GM08714 (cell line): ENCODE measurements at regions not wholly inside any gene's neighbourhood (a gene's known extent, or its start where the extent isn't known, plus 50 kb on each side); places are given as distances from the start of the nearest gene placed in this dataset.
"Not testable (repeated sequence)": the region's sequence is repeated elsewhere in the genome, so short reads cannot be mapped to it uniquely, and the experiment has no call there.

Source experiments
- H3K4me3 ChIP-seq: fragments of 200-500 bp; sonication (Bioruptor generic); 2 replicates; pipeline ENCODE4 v1.5.1; 2014; ENCODE audit warnings: mild to moderate bottlenecking, low read length, inconsistent platforms
- ZNF274 ChIP-seq: IDR thresholded peaks from 2 replicates; pipeline ENCODE4 v1.6.1; 2012; ENCODE audit warnings: mild to moderate bottlenecking, low read depth, low read length

DNA sequence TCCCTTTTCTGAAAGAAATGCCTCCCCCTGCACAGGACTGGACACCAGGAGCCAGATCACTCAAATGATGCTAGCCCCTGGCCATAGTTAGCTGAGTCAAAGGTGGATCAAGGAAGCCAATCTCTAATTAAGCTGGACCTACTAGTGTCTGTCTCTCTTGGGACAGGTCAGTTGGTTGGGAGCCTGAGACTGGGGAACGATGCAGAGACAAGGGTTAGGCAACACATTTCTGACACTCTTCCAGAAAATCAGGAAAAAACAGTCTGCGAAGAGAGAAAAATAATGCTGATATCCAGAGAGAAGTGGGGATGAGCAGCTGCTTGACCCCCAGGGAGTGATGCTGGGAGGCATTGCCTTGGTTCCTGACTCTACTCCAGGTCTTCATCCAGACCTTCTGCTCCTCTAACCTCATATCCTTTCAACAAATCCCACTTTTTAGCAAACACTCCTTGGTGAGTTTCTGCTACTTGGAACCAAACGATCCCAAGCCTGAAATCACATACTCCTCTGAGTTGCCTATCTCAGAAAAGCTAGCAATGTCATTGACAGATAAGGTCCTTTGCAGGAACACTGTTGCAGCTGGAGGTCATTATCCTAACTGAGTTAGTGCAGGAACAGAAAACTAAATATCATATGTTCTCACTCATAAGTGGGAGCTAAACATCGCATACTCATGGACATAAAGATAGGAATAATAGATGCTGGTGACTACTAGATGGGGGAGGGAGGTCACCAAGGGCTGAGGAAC, 369.7 kb downstream of the COG6 start:
- no peak overlapping the region for H3K4me3 ChIP-seq
- TF ChIP-seq ZNF274 = no peak

GRCh38 chr13:40026174-40026585, 370.7 kb downstream of the COG6 start:
- TF ChIP-seq ZNF274 = no peak
- H3K4me3 ChIP-seq = peak overlapping the region; percentile 21; the same call in 1 of the 2 replicates

GRCh38 chr13:40026741-40027140, 371.3 kb downstream of the COG6 start:
- no peak for TF ChIP-seq ZNF274
- no peak overlapping the region for H3K4me3 ChIP-seq

GRCh38 chr13:40028446-40028845, 373.0 kb downstream of the COG6 start:
- H3K4me3 ChIP-seq = no peak overlapping the region
- no peak for TF ChIP-seq ZNF274

DNA sequence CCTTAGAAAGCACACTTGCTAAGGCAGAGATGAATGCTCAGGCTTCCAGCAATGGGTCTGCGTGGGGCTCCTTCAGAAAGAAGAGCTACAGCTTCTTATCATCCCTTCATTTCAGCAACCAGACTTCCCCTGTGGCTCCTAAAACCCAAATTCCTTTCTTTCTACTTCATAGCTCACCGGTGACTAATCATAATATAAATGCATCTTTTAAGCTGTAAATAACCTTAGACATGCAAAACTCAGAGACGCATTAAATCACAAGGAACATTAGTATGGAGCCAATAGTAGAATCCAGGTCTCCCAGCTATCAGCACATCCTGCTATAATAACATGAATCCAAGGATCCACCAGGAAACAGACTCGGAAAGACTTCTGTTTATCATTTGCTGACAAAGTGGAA, 375.6 kb downstream of the COG6 start:
- no peak overlapping the region for H3K4me3 ChIP-seq
- TF ChIP-seq ZNF274 = no peak

DNA sequence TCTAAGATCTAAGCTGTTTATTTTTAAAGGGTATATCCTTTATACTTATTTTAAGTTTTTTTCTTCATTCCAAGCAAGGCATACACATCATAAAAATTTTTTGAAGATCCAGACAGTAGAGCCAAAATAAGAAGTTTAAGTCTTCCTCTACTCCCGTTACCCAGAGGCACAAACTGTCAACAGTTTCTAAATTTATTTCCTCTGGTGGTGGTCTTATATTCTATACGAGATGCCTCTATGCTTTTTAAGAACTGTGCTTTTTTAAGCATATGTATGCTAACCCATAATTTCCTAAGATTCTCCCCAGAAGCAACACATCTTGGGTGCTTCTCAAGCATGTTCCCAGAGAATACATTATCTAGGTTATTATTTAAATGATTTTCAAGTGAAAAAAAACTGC, 383.6 kb downstream of the COG6 start:
- no peak overlapping the region for H3K4me3 ChIP-seq
- no peak for TF ChIP-seq ZNF274

- no peak overlapping the region for H3K4me3 ChIP-seq
Measured at GRCh38 chr13:40042991-40043390, 387.5 kb downstream of the COG6 start.

GRCh38 chr13:40043764-40044163, 388.3 kb downstream of the COG6 start:
- no peak for TF ChIP-seq ZNF274
- no peak overlapping the region for H3K4me3 ChIP-seq

More at GRCh38 chr13:40042991-40043390, 387.5 kb downstream of the COG6 start:
- TF ChIP-seq ZNF274 = no peak

DNA sequence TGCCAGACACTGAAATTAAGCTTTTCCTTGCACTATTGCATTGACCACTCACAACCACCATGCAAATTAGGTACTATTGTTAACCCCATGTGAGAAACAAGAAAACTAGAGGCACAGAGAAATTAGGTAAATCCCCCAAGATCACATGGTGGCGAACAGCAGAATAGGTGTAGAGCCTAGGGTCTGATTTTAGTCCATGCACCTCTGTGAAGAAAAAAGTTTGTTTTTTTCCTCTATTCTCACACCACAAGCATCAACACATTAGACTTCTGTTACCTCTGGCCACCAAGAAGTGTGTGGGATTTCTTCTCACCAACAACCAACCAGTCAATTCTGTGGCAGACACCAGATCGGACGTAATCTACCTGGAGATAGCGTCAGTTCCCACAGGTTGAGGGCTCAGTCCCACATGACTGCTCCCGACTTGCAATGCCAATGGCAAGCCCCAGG, 391.9 kb downstream of the COG6 start:
- no peak for TF ChIP-seq ZNF274
- H3K4me3 ChIP-seq = no peak overlapping the region

DNA sequence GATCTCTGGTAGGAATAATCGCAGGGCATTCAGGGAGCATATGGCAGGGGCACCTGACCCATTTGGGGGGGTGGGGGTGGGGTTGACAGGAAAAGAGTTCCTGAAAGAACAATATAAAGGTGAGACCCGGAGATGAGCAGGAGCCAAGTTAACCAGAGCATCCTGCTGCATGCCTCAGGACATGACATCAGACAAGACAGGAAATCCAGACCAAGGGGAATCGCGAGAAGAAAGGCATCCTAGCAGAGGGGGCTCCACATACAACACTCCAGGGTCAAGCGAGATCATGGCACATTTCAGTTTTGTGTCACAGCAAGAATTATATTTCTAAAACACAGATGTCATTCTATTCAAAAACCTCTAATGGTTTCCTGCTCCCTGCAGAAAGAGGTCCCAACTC, 393.1 kb downstream of the COG6 start:
- no peak for TF ChIP-seq ZNF274
- H3K4me3 ChIP-seq = no peak overlapping the region

- no peak for TF ChIP-seq ZNF274
- H3K4me3 ChIP-seq = no peak overlapping the region
Measured at GRCh38 chr13:40052954-40053353, 397.5 kb downstream of the COG6 start.

DNA sequence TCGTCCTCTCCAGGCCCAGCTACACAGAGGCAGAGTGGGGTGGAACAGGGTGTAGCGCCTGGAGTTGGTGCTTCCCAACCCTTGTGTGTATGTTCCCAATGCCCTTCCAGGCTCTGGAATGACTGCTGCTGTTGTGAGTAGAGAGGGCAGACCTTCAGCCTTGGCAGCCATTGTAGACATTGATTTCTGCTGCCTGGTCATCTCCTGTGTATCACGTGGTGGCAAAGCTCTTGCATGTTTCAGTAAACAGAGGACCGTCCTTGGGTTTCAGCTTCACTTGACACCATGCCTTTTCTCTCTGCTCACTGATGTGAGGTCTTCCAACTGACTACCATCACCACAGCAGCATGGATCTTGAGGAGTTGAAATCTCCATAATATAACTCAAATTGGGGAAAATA, 397.9 kb downstream of the COG6 start:
- H3K4me3 ChIP-seq = no peak overlapping the region
- TF ChIP-seq ZNF274 = no peak

GRCh38 chr13:40054422-40054821, 399.0 kb downstream of the COG6 start:
- H3K4me3 ChIP-seq = not testable (repeated sequence)

DNA sequence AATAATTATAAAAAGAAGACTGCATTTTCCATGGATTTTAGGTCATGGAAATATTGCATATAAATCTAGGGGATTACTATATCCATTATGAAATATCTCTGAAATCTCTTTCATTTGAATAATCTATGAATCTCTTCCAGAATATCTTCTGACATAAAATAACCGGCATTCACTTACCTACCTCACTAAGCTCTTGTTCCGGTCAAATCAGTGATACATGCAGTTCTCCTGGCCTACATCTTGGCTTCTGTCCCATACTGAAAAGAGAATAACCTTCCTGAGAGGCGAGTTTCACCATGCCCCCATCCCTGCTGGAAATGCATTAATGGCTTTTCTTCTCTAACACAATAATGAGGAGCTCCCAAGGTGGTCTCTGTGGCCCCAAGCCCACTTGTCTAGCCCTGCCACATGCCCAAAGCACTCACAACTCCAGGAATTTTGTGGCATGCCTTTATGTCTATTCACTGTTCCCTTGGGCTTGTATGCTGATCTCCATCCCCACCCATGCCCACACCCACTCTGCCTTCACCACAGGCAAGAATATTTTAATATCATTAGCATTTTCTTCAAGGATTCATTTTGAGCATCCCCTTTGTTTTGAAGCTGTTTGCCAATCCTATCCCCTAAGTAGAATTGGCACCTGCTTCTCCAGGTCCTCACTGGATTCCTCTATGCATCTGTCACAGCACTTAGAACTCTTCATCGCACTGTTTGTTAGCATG, 401.6 kb downstream of the COG6 start:
- no peak overlapping the region for H3K4me3 ChIP-seq

GRCh38 chr13:40058757-40059236, 403.3 kb downstream of the COG6 start:
- no peak for TF ChIP-seq ZNF274
- H3K4me3 ChIP-seq = no peak overlapping the region

More for the DNA sequence above, 401.6 kb downstream of the COG6 start:
- TF ChIP-seq ZNF274 = no peak
